Urinary bladder (tissue), 3 donors: ENCODE measurements at regions not wholly inside any gene's neighbourhood (a gene's known extent, or its start where the extent isn't known, plus 50 kb on each side); places are given as distances from the start of the nearest gene placed in this dataset.

Experiments used
- DNase-seq: peaks from one replicate; pipeline ENCODE4 v3.0.0-alpha.2; 2015; ENCODE audit errors: extremely low spot score
- H3K27ac ChIP-seq: one replicate; pipeline ENCODE4 v1.5.1; 2013; ENCODE audit warnings: low read depth, mild to moderate bottlenecking, moderate library complexity
- H3K36me3 ChIP-seq: one replicate; pipeline ENCODE4 v1.6.1; 2013; ENCODE audit warnings: mild to moderate bottlenecking, moderate library complexity; ENCODE audit not compliant: insufficient read depth
- H3K4me1 ChIP-seq: one replicate; pipeline ENCODE4 v1.6.1; 2013; ENCODE audit warnings: mild to moderate bottlenecking, moderate library complexity; ENCODE audit not compliant: insufficient read depth
- H3K4me3 ChIP-seq: one replicate; pipeline ENCODE4 v1.5.1; 2013; ENCODE audit warnings: low read depth, low read length
- WGBS: extraction: QIAGEN DNeasy Blood & Tissue Kit; methylation state at CpG from one replicate; pipeline ENCODE4 v1.1.7; 2013; 5-methylcytosine and 5-hydroxymethylcytosine counted together
- donor health status: healthy with polysubstance abuse.
- donor health status: healthy.

DNA sequence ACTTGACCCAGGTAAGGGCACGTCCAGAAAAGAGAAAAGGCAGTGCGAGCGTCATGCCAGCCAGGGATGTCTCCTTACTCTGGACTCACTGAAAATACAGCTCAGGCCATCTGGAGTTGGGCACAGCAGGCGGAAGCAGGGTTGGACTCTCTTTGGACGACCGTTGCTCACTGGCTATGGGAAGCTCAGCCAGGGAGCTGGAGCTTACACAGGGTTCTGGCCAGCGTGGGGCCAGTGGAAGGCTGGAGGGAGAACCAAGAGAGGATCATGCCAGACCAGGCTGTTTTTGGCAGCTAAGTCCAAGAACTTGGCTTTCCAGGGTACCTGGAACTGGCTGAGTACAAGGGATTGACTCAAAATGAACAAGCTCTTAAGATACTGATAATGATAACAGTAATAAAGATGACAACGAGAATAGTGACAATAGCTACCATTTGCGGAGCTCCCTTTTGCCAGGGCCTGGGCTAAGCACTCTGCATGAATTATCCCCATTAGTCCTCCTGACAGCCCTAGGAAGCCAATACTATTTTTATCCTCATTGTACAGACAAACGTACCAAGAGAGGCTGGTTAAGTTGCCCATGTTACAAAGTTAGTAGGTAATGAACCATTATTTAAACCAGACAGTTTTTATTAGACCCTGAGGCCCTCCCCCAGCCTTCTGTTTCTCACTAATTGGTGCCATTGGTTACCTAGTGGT is 177.6 kb downstream of the PTPN20 start:
- 78% methylated on average over 10 of the region's 10 CpGs for WGBS
- no peaks in the 10 kb centered on the region for H3K4me1 ChIP-seq
- H3K27ac ChIP-seq, result no peak overlapping the region
- no peak overlapping the region for H3K4me3 ChIP-seq
- no peak for DNase-seq
- no peaks in the 10 kb centered on the region for H3K36me3 ChIP-seq

DNA sequence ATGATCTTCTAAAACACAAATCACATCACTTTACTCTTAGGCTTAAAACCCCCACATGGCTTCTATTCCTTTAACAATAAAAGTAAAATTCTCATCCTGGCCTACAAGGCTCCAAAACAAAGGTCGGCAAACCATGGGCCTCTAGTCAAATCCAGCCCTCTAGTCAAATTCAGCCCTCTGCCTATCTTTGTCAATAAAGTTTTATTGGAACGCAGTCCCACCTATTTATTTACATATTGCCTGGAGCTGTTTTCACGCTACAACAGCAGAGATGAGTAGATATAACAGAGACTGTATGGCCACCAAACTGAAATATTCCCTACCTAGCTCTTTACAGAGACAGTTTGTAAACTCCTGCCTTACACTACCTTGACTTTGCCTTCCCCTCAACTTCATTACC is 178.8 kb downstream of the PTPN20 start:
- H3K36me3 ChIP-seq, result no peaks in the 10 kb centered on the region
- H3K4me1 ChIP-seq, result no peaks in the 10 kb centered on the region
- DNase-seq, result no peak
- no peak overlapping the region for H3K27ac ChIP-seq
- 95% methylated on average over 3 of the region's 3 CpGs for WGBS
- H3K4me3 ChIP-seq, result no peak overlapping the region

DNA sequence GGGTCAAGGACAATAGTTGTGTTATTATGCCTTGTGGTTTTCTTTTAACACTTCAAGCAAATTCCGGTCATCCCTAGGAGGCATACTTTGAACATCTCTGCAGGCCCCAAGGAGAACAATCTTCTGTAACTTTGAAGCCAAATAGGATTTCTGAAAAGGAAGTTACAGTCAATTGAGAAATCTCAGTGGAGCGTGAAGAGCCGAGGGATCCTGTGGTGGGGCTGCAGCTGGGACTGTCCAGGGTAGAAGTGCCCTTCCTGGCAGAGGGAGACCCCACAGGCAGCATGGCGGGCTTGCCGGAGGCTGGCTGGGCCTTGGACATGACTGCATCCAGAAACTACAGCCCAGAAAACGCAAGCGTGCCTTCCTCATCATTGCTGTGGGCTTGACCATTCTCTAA is 179.7 kb downstream of the PTPN20 start:
- 88% methylated on average over 7 of the region's 7 CpGs for WGBS

DNA sequence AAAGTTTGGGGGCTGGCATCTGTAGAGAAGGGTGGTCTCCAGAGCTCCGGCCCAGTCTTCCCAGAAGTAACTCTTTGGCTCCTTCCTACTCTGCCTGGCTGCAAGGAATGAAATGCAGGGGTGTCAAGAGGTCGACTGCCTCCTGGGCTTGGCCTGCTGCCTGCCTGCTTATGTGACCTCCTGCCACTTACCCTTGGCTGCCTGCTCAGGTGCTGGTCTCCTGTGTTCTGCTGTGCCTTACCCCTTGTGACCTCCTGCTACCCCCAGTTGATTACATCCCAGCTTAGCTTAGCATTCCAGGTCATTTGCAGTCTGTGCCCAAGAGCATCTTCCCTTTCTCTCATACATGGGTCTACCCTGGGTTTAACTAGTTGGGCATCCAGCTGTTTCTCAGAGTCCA is 180.2 kb downstream of the PTPN20 start:
- Histone ChIP-seq H3K4me3 (no peak overlapping the region), H3K4me1 (no peaks in the 10 kb centered on the region), H3K36me3 (no peaks in the 10 kb centered on the region), H3K27ac (no peak overlapping the region)
- no peak for DNase-seq
- WGBS, result 88% methylated on average over 2 of the region's 2 CpGs

More for the DNA sequence above, 179.7 kb downstream of the PTPN20 start:
- Histone ChIP-seq H3K36me3 (no peaks in the 10 kb centered on the region), H3K4me1 (no peaks in the 10 kb centered on the region), H3K4me3 (no peak overlapping the region), H3K27ac (no peak overlapping the region)
- no peak for DNase-seq

DNA sequence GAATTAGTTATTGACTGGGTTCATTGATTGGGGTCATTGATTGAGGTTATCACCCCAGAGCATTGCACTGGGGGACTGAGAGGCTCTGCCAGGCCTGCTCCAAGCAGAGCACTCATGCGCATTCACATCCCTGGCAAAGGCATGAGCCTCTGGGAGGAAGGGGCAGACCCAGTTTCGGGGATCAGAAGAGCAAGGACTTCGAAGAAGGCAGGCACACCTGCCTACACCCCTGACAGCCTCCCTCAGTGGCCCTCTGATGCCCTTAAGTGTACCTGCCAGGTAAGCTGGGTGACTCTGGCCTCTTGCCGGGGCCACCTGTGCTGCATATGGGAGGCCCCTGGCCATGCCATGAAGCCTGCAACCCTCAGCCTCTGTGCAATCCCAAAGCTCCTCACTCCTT is 181.1 kb downstream of the PTPN20 start:
- WGBS, result 96% methylated on average over 4 of the region's 4 CpGs
- H3K4me1 ChIP-seq, result no peaks in the 10 kb centered on the region
- no peaks in the 10 kb centered on the region for H3K36me3 ChIP-seq
- no peak overlapping the region for H3K27ac ChIP-seq
- DNase-seq, result no peak
- H3K4me3 ChIP-seq, result no peak overlapping the region

DNA sequence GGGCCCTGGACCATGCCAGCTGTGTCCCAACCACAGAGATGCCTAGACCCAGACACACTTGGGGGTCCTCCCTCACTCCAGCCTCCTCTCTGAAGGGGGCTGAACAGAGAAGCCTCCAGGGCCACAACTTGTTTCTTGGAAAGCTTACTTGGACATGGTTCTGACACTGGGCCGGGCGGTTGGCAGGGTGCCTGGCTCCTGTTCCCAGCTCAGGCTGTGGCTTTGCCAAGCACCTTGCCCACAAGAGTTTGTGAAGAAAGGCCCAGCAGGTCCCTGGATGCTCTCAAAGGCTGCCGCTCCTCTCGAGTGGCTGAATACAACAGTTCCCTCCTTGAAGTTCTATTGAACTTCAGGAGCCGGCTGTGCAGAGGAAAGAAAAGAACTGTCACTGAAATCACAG is 181.6 kb downstream of the PTPN20 start:
- WGBS, result 80% methylated on average over 5 of the region's 5 CpGs
- H3K36me3 ChIP-seq, result no peaks in the 10 kb centered on the region
- no peak overlapping the region for H3K4me3 ChIP-seq

DNA sequence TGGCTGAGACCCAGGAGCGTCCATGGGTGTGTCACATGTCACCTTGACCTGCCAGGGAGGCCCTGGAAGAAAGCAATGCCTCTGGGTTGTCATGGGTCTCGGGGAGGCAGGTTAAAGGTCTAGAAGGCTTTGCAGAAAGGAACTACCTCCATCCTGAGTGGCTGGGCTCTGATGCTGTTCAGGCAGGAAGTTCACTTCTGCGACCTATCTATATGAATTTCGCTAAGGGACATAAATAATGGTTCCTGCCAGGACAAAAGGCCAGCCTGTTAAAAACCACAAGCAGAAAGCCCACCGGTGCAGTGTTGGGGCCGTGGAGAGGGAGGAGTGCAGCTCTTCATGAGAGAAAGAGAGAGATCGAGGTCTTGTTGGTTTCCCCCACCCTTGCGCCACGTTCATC is 182.9 kb downstream of the PTPN20 start:
- no peak overlapping the region for H3K27ac ChIP-seq
- no peak for DNase-seq
- no peaks in the 10 kb centered on the region for H3K36me3 ChIP-seq
- H3K4me3 ChIP-seq, result no peak overlapping the region
- 82% methylated on average over 9 of the region's 9 CpGs for WGBS
- H3K4me1 ChIP-seq, result no peaks in the 10 kb centered on the region

More for the DNA sequence above, 181.6 kb downstream of the PTPN20 start:
- Histone ChIP-seq H3K27ac (no peak overlapping the region), H3K4me1 (no peaks in the 10 kb centered on the region)
- DNase-seq, result no peak

DNA sequence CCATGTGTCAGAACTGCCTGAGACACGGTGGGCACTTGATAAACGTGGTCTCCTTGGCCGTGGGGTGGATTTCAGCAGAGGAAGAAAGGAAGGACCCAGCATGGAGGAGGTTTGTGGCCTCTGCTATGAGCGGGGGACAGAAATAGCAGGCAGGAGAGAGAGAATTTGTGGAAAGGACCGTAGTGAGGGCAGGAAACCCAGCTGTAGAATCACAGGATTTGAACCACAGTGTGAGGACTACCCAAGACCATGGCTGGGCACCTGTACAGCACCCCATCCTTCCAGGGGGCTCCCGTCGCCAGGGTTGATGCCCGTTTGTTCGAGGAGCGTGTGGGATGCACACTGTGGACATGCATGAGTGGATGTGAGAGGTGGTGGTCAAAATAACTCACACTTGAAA is 183.4 kb downstream of the PTPN20 start:
- Histone ChIP-seq H3K36me3 (no peaks in the 10 kb centered on the region), H3K27ac (no peak overlapping the region), H3K4me1 (no peaks in the 10 kb centered on the region), H3K4me3 (no peak overlapping the region)
- WGBS, result 88% methylated on average over 10 of the region's 10 CpGs
- no peak for DNase-seq

DNA sequence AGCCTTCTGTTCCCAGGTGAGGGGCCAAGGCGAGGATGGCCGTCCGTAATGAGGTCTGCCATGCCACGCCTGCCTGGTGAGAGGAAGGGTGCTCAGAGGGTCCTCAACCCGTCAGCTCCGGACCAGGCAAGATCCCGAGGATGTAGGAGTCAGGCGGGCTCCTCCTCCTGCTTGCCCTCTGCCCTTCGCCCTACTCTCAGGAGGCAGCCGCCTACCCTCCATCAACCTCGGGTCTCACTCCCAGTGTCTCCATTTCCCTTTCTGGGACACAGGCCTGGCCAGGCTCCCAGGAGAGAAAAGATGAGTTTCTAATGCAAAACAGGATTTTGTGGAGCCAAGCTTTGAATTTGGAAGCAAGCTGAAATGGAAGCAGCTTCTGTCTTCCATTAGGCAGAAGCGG is 184.0 kb downstream of the PTPN20 start:
- Histone ChIP-seq H3K27ac (no peak overlapping the region), H3K4me1 (no peaks in the 10 kb centered on the region), H3K4me3 (no peak overlapping the region), H3K36me3 (no peaks in the 10 kb centered on the region)
- 92% methylated on average over 12 of the region's 12 CpGs for WGBS
- no peak for DNase-seq

DNA sequence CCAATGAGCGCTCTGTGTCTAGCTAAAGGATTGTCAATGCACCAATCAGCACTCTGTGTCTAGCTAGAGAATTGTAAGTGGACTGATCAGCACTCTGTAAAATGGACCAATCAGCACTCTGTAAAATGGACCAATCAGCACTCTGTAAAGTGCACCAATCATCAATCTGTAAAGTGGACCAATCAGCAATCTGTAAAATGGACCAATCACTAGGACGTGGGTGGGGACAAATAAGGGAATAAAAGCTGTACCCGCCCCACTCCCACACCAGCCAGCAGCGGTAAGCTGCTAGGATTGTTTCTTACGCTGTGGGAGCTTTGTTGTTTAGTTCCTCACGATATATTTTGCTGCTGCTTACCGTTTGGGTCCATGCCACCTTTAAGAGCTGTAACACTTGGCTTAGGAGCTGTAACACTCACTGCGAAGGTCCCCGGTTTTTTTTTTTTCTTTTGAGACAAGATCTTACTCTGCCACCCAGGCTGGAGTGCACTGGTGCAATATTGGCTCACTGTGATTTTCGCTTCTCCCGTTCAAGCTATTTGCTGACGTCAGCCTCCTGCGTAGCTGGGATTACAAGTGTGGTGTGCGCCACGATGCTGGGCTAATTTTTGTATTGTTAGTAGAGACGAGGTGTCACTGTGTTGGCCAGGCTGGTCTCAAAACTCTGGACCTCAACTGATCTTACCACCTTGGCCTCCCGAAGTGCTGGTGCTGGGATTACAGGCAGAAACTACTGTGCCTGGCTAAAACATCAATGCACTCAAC is 184.8 kb downstream of the PTPN20 start:
- Histone ChIP-seq H3K27ac (no peak overlapping the region), H3K36me3 (no peaks in the 10 kb centered on the region), H3K4me3 (no peak overlapping the region), H3K4me1 (no peaks in the 10 kb centered on the region)
- 76% methylated on average over 17 of the region's 17 CpGs for WGBS
- DNase-seq, result no peak

DNA sequence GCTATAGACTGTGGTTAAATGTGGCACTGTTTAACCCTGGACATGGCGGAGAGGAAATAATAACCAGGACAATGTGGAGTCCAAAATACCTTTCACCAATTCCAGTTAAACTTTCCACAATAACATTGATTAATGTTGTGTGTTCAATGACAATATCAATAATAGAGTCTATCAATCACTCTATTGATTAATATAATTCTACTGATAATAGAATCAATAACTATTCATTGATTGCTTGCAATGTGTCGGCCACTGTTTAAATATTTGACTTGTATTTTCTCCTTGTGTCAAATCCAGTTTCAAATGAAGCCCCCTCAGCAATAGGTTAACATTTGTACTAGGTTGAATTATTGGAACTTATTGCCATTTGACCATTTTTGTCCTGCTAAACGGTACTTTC is 187.0 kb downstream of the PTPN20 start:
- DNase-seq, result no peak
- no peaks in the 10 kb centered on the region for H3K36me3 ChIP-seq
- no peak overlapping the region for H3K27ac ChIP-seq
- no peaks in the 10 kb centered on the region for H3K4me1 ChIP-seq
- no peak overlapping the region for H3K4me3 ChIP-seq
- WGBS, result 95% methylated on average over 3 of the region's 3 CpGs

DNA sequence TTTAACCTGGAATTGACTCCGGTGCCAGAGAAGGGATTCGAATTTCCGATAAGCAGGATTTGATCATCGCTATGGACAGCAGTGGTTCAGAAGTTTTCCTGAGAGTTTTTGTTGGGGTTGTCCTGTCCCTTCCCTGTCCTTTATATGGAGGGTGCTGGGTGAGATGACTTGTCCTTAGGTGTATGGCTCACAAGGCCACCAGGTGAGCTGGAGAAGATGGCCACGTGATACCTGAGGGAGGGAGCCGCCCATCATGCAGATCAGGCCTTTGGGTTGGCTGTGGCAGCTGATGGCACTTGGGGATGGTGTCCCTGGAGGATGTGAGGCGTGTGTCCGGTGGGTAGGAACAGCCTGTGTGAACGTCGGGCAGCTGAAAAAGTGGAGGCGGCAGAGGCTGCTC is 187.7 kb downstream of the PTPN20 start:
- no peak overlapping the region for H3K27ac ChIP-seq
- no peaks in the 10 kb centered on the region for H3K36me3 ChIP-seq
- H3K4me3 ChIP-seq, result no peak overlapping the region
- DNase-seq, result no peak
- no peaks in the 10 kb centered on the region for H3K4me1 ChIP-seq
- 93% methylated on average over 11 of the region's 11 CpGs for WGBS

DNA sequence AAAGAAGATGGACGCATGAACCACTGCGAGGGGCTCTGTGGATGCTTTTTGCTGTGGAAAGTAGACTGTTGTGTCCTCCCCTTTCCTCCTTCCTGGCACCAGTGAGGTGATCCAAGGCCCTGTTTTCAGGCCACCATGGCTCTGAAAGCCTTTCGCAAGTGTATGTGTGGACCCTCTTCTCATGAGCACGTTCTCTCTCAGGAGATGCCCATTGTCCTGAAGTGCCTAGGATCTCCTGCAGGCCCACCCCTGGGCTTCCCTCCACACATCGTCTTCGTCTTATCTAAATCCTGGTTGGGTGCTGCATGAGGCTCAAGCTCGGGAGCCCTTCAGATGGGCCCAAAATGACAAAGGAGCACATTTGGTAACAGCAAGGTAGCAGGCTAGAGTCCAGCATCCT is 188.2 kb downstream of the PTPN20 start:
- 91% methylated on average over 7 of the region's 7 CpGs for WGBS
- H3K27ac ChIP-seq, result no peak overlapping the region
- H3K36me3 ChIP-seq, result no peaks in the 10 kb centered on the region
- DNase-seq, result no peak
- H3K4me1 ChIP-seq, result no peaks in the 10 kb centered on the region
- no peak overlapping the region for H3K4me3 ChIP-seq

DNA sequence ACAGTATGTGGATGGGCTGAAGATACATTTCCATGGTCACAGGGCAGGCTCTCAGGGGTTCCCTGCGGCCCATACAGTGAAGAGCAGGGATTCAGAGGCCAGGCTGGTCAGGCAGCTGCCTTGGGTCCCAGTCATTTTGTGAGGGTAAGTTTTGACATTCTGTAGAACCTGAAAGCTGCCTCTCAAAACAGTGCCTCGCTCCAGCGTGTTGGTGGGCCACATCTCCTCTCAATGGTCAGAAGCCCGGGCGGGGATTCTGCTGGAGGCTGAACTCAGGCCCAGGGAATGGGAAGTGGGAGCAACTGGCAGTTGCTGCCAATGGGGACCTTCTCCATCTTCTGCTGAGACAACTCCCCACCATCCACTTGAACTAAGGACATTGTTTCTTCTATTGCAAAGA is 190.0 kb downstream of the PTPN20 start:
- H3K4me1 ChIP-seq, result no peaks in the 10 kb centered on the region
- no peak for DNase-seq
- H3K27ac ChIP-seq, result no peak overlapping the region
- 95% methylated on average over 5 of the region's 5 CpGs for WGBS
- no peaks in the 10 kb centered on the region for H3K36me3 ChIP-seq
- no peak overlapping the region for H3K4me3 ChIP-seq
